B cell (primary cell): ENCODE measurements at regions not wholly inside any gene's neighbourhood (a gene's known extent, or its start where the extent isn't known, plus 50 kb on each side); places are given as distances from the start of the nearest gene placed in this dataset.

Source experiments
- ATAC-seq: fragments of 200-7000 bp; cut with Tn5 transposase; one replicate; pipeline ENCODE4 v1.10.0; 2021; ENCODE audit warnings: low read depth, mild to moderate bottlenecking, moderate number of reproducible peaks, moderate library complexity
- CTCF ChIA-PET: fragments of 350-600 bp; sonication (Branson Sonifier 250); formaldehyde crosslinking; loops from one replicate; lab custom pipeline; 2021; ENCODE audit warnings: antibody characterized with exemption, inconsistent platforms; lab: Charles Lee
- POLR2A ChIA-PET: fragments of 350-600 bp; sonication (Branson Sonifier 250); formaldehyde crosslinking; loops from one replicate; lab custom pipeline; 2021; ENCODE audit warnings: antibody characterized with exemption; lab: Charles Lee
- DNase-seq: peaks from one replicate; pipeline ENCODE4 v3.0.0; 2013
- H2AFZ ChIP-seq: 2 replicates; pipeline ENCODE4 v1.6.1; 2012; ENCODE audit warnings: mild to moderate bottlenecking, low read depth, low read length; ENCODE audit not compliant: insufficient read depth, poor library complexity, severe bottlenecking
- H3K27ac ChIP-seq, 2 donors: 1 replicate in 1 of 2; 2 replicates in 1 of 2; pipeline ENCODE4 v1.5.1; 2012 to 2013; ENCODE audit warnings: low read length in 2 of 2, mild to moderate bottlenecking in 2 of 2, moderate library complexity in 1 of 2
- H3K27me3 ChIP-seq, 4 experiments: fragments of 200-600 bp in 1 of 4; sonication (generic) in 1 of 4; replicated peaks in 1 of 4; 1 replicate in 2 of 4; 2 replicates in 2 of 4; pipeline versions ENCODE4 v1.6.1 to v1.7.0; 2013 to 2016; ENCODE audit warnings: low read length in 3 of 4, mild to moderate bottlenecking in 2 of 4, mixed read lengths in 1 of 4, moderate library complexity in 1 of 4; ENCODE audit not compliant: insufficient read depth in 4 of 4, control insufficient read depth in 3 of 4; ENCODE audit errors: control extremely low read depth in 1 of 4
- H3K36me3 ChIP-seq, 2 experiments: replicated peaks in 1 of 2; 1 replicate in 1 of 2; 2 replicates in 1 of 2; pipeline versions ENCODE4 v1.6.1 to v1.7.1; 2013; ENCODE audit warnings: low read length in 1 of 2; ENCODE audit not compliant: insufficient read depth in 2 of 2, control insufficient read depth in 1 of 2; ENCODE audit errors: control extremely low read depth in 1 of 2, extremely low read depth in 1 of 2
- H3K4me1 ChIP-seq, 2 donors: fragments of 200-600 bp in 1 of 2; sonication (generic) in 1 of 2; 1 replicate in 1 of 2; 2 replicates in 1 of 2; pipeline versions ENCODE4 v1.5.1 to v1.6.1; 2013 to 2017; ENCODE audit warnings: low read length in 2 of 2; ENCODE audit not compliant: control insufficient read depth in 2 of 2, insufficient read depth in 2 of 2
- H3K4me2 ChIP-seq: replicated peaks from 2 replicates; pipeline ENCODE3; 2012; ENCODE audit warnings: mild to moderate bottlenecking, low read depth, low read length; ENCODE audit not compliant: poor library complexity, severe bottlenecking
- H3K4me3 ChIP-seq, 5 experiments: fragments of 200-600 bp in 1 of 5; sonication (generic) in 1 of 5; 1 replicate in 3 of 5; 2 replicates in 2 of 5; pipeline versions ENCODE4 v1.5.1 to v1.7.0; 2011 to 2016; ENCODE audit warnings: low read length in 4 of 5, mild to moderate bottlenecking in 4 of 5, low read depth in 2 of 5, control low read depth in 1 of 5, moderate library complexity in 1 of 5; ENCODE audit not compliant: insufficient read depth in 1 of 5; ENCODE audit errors: control extremely low read depth in 1 of 5, extremely low read depth in 1 of 5
- H3K79me2 ChIP-seq: fragments of 200-600 bp; sonication (generic); one replicate; pipeline ENCODE4 v1.6.0; 2016; ENCODE audit warnings: low read length; ENCODE audit not compliant: control insufficient read depth, insufficient read depth
- H3K9ac ChIP-seq: fragments of 200-600 bp; sonication (generic); 2 replicates; pipeline ENCODE4 v1.6.1; 2017; ENCODE audit warnings: mild to moderate bottlenecking, low read length, moderate library complexity
- H3K9me3 ChIP-seq, 3 donors: one replicate each; pipeline versions ENCODE4 v1.6.1 to v1.7.1; 2013; ENCODE audit warnings: low read length in 2 of 3; ENCODE audit not compliant: control insufficient read depth in 2 of 3, insufficient read depth in 1 of 3; ENCODE audit errors: control extremely low read depth in 1 of 3
- H4K20me1 ChIP-seq: 2 replicates; pipeline ENCODE4 v1.6.0; 2012; ENCODE audit warnings: mild to moderate bottlenecking, low read length; ENCODE audit not compliant: insufficient read depth, control insufficient read depth, poor library complexity, severe bottlenecking
- H3K27ac Mint-ChIP-seq: one replicate; pipeline ENCODE4 v1.8.0; 2021; ENCODE audit warnings: mixed read lengths
- H3K27me3 Mint-ChIP-seq: one replicate; pipeline ENCODE4 v1.8.0; 2021; ENCODE audit warnings: mixed read lengths
- H3K4me1 Mint-ChIP-seq: one replicate; pipeline ENCODE4 v1.8.0; 2021; ENCODE audit warnings: mixed read lengths
- H3K4me3 Mint-ChIP-seq: one replicate; pipeline ENCODE4 v1.8.0; 2021; ENCODE audit warnings: mixed read lengths
- H3K9me3 Mint-ChIP-seq: one replicate; pipeline ENCODE4 v1.8.0; 2022; ENCODE audit warnings: mixed read lengths; ENCODE audit not compliant: insufficient read depth
- CTCF ChIP-seq: fragments of 200-600 bp; IDR thresholded peaks from one replicate; pipeline ENCODE4 v1.8.0; 2022; ENCODE audit warnings: antibody characterized with exemption, mild to moderate bottlenecking
- EZH2 ChIP-seq: IDR thresholded peaks from 2 replicates; pipeline ENCODE4 v1.6.1; 2012; ENCODE audit warnings: borderline replicate concordance, low read depth, mild to moderate bottlenecking, moderate library complexity, low read length; ENCODE audit not compliant: insufficient read depth, poor library complexity, severe bottlenecking
- WGBS: methylation state at CpG from one replicate; pipeline ENCODE4 v1.1.5; 2013; ENCODE audit warnings: missing lambda C conversion rate; ENCODE audit not compliant: insufficient coverage; 5-methylcytosine and 5-hydroxymethylcytosine counted together
- intact Hi-C: fragments of 100-400 bp; cut with micrococcal nuclease; formaldehyde crosslinking; loops from one replicate; pipeline ENCODE4 v1.10.0; 2022

- H3K36me3 ChIP-seq, result no peaks in the 10 kb centered on the region
- DNase-seq (no peak), ATAC-seq (no peak)
- no peaks in the 10 kb centered on the region for H4K20me1 ChIP-seq
- no peaks in the 10 kb centered on the region for H3K79me2 ChIP-seq
- H3K9ac ChIP-seq, result no peak overlapping the region
- no peaks in the 10 kb centered on the region for H3K9me3 Mint-ChIP-seq
- no peaks in the 10 kb centered on the region for H3K27me3 Mint-ChIP-seq
- H3K4me3 ChIP-seq, result no peak overlapping the region
- H3K4me1 Mint-ChIP-seq, result no peaks in the 10 kb centered on the region
- intact Hi-C loops, result no loop called here
- no peaks in the 10 kb centered on the region for H3K27me3 ChIP-seq
- H3K27ac ChIP-seq, result no peak overlapping the region
- H3K4me1 ChIP-seq, result no peaks in the 10 kb centered on the region
- H3K4me3 Mint-ChIP-seq, result no peak overlapping the region
- H3K9me3 ChIP-seq, result no peaks in the 10 kb centered on the region
- WGBS, result 84% methylated on average over 2 of the region's 3 CpGs
- H3K27ac Mint-ChIP-seq, result no peak overlapping the region
- H3K4me2 ChIP-seq, result no peak overlapping the region
- no peak for TF ChIP-seq CTCF
- TF ChIP-seq EZH2, result no peak
- POLR2A ChIA-PET, result no interaction called here
- CTCF ChIA-PET, result no interaction called here
- H2AFZ ChIP-seq, result no peak overlapping the region
Observed at GRCh38 chr1:187261637-187262036, 432.9 kb downstream of the PLA2G4A start.

- Histone ChIP-seq H3K27ac (no peak overlapping the region), H2AFZ (no peak overlapping the region), H3K4me1 (no peaks in the 10 kb centered on the region), H4K20me1 (no peaks in the 10 kb centered on the region), H3K9ac (no peak overlapping the region), H3K9me3 (no peaks in the 10 kb centered on the region), H3K36me3 (no peaks in the 10 kb centered on the region), H3K27me3 (no peaks in the 10 kb centered on the region), H3K79me2 (no peaks in the 10 kb centered on the region), H3K4me3 (no peak overlapping the region), H3K4me2 (no peak overlapping the region)
- WGBS, result no CpG with 5 or more reads among the region's 2 CpGs
- Mint-ChIP-seq H3K9me3 (no peaks in the 10 kb centered on the region), H3K4me3 (no peak overlapping the region), H3K4me1 (no peaks in the 10 kb centered on the region), H3K27ac (no peak overlapping the region), H3K27me3 (no peaks in the 10 kb centered on the region)
- POLR2A ChIA-PET, result no interaction called here
- CTCF ChIA-PET, result no interaction called here
- TF ChIP-seq EZH2 (no peak), CTCF (no peak)
- no peak for ATAC-seq
- intact Hi-C loops, result no loop called here
- DNase-seq, result no peak
Observed at GRCh38 chr1:187262731-187263130, 434.0 kb downstream of the PLA2G4A start.
